Medulla oblongata (tissue), 1 donor: ENCODE measurements at regions not wholly inside any gene's neighbourhood (a gene's known extent, or its start where the extent isn't known, plus 50 kb on each side); places are given as distances from the start of the nearest gene placed in this dataset.

Experiments used
- DNase-seq: peaks from one replicate; pipeline ENCODE4 v3.0.0-alpha.2; 2015; ENCODE audit errors: extremely low spot score

- no peak for DNase-seq
Observed at GRCh38 chr2:239576784-239577685, 176.2 kb upstream of the HDAC4 start.

GRCh38 chr2:239575931-239576445, 175.2 kb upstream of the HDAC4 start:
- no peak for DNase-seq

DNA sequence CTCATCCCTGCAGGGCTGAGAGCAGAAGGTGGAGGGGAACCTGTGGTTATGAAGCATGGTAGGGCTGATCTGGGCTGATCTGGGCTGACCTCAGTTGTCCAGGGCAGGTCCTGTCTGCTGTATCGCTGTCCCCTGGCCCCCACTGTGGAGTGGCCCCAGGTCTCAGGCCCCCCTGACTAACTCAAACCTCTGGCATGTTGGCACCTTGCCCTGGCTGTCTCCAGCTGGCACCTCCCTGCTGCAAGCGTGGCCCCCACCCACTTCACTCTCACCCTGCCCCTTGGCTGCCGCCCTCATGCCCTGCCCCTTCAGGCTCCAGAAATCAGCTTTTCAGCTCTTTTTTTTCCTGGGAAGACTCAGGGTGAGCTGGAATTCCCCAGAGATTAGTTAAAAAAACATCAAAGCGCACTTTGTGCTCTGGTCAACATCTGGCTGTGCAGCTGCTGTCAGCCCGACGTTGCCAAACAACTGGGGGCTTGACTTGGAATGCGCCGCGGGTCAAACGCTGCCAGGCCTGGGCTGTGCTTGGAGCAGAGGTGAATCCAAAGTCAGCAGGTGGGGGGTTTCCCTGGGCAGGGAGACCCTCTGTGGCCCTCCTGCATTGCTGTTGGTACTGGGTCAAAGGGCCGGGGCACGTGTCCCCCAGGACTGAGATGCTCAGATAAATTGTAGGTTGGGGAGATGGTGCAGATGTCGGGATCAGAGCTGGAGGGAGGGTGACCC, 173.8 kb upstream of the HDAC4 start:
- no peak for DNase-seq

GRCh38 chr2:239574054-239574433, 173.2 kb upstream of the HDAC4 start:
- DNase-seq = no peak

DNA sequence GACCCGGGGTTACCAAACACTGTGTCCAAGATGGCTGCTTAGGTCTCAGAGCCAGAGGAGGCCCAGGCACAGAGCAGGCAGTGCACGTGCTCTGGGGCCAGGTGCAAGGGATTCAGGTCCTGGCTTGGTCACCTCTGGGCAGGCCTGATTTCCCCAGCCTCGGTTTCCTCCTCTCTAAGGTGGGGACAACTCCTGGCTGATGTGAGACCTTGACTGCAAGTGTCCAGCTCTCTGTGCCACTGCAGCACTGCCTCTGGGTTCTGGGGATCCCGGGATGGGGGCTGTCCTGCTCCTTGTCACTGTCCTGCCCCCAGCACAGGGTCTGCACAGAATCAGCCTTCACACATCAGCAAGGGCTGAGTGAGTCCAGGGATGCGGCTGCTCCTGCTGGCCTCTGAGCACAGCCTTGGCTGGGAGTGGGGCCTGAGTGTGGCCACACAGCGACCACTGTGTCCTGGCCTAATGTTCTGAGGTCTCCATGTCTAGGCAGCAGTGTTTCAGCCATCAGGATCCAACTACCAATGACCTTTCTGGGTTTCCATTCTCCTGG, 170.2 kb upstream of the HDAC4 start:
- no peak for DNase-seq

GRCh38 chr2:239570216-239570925, 169.6 kb upstream of the HDAC4 start:
- DNase-seq = no peak

DNA sequence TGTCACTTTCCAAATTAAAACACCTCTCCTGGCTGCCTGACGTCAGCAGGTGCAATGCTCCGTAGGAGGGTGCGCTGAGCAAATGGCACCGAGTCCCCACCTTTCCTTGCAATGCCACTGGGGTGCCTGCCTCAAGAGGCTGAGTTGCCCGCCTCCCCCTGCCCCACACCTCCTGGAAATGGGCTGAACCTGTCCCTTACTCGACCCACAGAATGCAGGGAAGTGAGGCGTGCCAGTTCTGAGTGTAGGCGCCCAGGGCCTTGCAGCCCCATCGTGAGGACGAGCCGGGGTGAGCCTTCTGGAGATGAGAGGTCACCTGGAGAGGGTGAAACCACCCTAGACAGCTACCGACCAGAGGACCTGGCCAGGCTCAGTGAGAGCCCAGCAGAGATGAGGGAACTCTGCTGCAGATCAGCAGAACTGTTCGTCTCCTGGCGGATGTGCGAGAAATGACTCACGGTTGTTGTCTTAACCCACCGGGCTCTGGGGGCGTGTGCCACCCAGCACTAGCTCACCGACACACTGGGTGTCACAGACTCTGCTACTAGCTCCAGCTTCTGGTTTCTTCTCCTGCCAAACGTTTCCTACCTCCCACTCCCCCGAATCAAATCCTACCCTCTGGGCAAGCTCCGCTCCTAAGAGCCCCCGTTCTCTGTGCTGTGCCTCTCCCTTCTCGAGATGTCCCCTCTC, 168.7 kb upstream of the HDAC4 start:
- no peak for DNase-seq

- no peak for DNase-seq
Observed at GRCh38 chr2:239568601-239569000, 167.8 kb upstream of the HDAC4 start.

GRCh38 chr2:239567786-239568185, 167.0 kb upstream of the HDAC4 start:
- DNase-seq = no peak

- no peak for DNase-seq
Observed at GRCh38 chr2:239566995-239567568, 166.3 kb upstream of the HDAC4 start.

GRCh38 chr2:239566162-239566994, 165.6 kb upstream of the HDAC4 start:
- DNase-seq = no peak

- DNase-seq = no peak
Observed at GRCh38 chr2:239564587-239564986, 163.8 kb upstream of the HDAC4 start.

- no peak for DNase-seq
Observed at GRCh38 chr2:239563561-239563960, 162.7 kb upstream of the HDAC4 start.

DNA sequence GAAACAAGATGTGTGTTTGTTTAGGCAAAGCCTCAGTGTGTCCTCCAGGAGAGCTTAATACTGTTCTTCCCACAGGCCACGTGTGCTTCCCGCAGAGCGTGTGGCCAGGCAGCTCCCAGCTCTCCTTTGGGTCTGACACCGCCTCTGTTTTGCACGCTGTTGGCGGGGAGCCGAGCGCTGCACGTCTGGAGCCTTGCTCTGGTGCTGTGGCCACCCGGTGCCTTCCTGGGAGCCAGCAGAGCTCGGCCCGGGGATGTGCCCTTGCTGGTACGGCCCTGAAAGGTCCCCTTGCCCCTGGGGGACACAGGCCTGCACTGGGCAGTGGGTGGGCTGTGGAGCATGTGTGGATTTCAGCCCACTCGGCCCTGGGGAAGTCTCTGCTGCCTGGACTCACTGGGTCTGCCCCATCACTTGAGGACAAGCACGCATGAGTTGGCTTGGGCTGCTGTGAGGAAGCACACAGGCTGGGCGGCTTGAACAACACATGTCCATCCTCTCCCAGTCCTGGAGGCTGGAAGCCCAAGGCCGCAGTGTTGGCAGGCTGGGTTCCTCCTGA, 160.7 kb upstream of the HDAC4 start:
- DNase-seq = no peak

DNA sequence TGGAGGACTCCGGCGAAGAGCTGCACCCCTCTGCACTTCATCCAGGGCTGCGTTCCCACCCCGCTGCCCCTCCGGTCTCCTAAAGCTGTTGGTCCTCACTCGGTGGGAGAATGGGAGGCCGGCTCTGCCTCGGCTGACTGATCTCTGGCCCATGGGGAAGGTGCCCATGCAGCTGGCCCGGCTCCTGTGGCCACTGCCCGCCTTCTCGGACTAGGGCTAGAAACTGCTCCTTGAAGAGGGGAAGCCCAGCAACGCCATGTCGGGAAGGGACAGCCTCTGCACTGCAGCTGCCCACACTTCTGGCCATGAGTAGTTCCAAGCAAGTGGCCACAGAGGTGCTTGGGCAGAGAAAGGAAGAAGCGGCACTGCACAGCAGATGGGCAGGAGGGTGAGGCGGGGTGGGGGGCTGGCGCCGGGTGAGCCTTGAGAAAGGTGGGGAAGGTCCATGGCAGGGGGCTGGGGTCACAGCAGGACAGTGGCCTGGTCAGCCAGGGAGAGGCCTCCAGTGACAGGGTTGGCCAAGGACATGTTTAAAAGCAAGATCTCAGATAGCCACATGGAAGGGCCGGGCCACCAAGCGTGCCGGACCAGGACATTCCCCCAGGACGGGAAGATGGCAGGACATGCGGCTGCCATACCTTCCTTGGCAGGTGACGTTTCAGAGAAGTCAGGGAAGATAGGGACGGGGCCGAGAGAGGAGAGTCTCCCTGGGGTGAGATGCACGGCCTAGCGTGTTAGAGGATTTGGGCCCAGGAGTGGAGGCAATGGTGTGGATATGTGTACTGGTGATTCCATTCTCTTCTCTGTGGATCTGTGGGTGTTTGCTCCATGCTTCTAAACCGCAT, 158.8 kb upstream of the HDAC4 start:
- no peak for DNase-seq

DNA sequence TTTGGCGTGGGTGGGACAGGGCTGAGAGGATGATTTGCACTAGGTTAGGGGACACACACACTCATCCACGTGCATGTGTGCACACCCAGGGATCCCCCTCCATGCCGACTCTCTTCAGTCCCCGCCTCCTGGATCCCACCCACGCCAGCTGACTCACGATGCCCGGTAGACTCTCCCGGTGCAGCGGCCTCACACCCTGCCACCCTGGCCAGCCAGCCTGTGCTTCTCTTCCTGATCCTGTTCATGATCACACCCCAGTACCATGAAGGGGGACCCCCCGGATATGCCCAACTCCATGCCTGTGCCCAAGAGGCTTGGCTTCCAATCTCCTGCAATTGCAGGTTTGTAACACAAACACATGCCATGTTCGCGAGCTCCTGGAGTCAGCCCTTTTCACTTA, 157.8 kb upstream of the HDAC4 start:
- no peak for DNase-seq

- DNase-seq = no peak
Observed at GRCh38 chr2:239557516-239557915, 156.7 kb upstream of the HDAC4 start.

DNA sequence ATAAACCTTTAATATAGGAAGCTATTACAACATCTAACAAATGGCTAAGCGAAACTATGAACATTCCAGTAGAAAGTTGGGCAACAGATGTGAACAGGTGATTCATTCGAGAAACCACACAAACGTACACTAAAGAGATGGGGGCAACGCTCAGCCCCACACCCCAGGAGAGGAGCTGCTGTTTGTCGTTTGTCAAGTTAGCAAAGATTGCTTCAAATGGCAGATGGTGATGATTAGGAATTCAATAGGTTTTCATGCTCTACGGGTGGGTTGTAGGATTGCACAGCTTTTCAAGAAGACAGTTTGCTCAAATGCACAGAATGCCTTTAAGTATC, 154.7 kb upstream of the HDAC4 start:
- no peak for DNase-seq
